ENCODE measurements at regions not wholly inside any gene's neighbourhood (a gene's known extent, or its start where the extent isn't known, plus 50 kb on each side); places are given as distances from the start of the nearest gene placed in this dataset.

DNA sequence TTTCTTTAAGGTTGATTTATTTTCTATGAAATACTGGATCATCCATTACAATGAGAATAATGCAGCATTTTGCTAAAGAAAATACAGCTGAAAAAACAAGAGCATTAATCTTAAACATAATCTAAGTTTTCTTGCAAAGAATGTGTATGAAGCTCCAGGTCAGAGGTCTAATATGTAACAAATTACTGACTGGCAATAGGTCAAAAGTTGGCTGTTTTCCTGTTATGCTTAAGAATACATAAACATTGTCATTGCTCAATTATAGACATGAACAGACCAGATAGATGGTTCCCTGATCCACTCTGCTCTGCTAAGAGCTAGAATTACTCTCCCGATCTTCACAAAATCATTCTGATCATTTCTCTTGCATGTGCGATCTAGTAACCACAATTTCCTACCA lies 718.6 kb downstream of the PDHA2 start:
- DNase-seq (ENCODE audit: low spot score): no peak

DNA sequence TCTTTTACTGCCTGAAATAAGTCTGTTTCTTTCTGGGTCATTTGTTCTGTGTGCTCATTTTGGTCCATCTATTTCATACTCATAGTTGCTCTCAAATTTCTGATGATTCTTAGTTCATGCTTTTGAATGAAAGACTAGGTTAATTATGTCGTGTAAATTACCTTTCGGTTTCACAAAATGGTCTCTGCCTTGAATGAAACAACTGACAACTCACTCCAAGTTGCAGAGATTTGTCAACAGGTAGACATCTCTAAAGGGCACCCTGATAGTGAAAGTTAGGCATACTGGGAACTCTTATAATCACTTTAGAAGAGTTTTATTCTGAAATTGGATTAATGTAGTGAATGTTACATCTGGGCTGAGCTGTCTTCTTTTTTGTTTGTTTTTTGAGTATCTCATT lies 726.9 kb downstream of the PDHA2 start:
- DNase-seq (ENCODE audit: low spot score): no peak

DNA sequence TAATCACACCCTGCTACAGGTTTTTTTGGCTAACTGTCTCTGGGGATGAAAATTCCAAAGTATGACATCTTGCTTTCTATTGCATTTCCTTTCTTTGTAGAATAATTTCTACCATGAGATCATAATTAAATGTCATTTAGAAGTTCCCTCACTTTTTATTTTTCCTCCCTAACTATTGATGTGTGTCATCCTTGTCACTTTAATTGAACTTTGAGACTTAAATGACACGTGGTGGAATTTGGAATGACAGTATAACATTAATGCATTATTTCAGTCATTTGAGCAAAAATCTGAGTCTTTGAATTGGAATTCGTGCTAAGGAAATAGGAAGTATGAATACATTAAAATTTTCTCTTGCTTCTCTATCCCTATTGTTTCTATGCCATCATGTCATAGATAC lies 745.4 kb downstream of the PDHA2 start:
- no peak for DNase-seq (ENCODE audit: low spot score)

DNA sequence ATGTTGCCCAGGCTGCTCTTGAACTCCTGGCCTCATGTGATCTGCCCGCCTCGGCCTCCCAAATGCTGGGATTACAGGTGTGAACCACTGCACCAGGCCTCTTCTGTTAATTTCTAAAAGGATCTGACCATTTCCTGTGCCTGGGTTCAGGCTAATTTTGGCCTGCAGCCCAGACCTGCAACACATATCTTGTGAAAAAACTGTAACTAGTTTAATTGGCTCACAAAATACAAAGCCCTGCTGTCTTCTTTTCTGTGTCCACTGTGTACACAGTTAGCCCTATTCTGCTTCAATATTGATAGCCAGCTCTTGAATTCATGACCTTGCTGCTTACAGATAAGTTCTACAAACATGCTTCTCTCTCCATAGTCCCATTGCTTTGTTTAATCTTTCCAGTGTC lies 753.5 kb downstream of the PDHA2 start:
- no peak for DNase-seq (ENCODE audit: low spot score)

GRCh38 chr4:96598465-96598864 lies 758.6 kb downstream of the PDHA2 start:
- no peak for DNase-seq (ENCODE audit: low spot score)

- DNase-seq (ENCODE audit: low spot score): no peak
Observed at GRCh38 chr4:96599752-96600151, 759.9 kb downstream of the PDHA2 start.

DNA sequence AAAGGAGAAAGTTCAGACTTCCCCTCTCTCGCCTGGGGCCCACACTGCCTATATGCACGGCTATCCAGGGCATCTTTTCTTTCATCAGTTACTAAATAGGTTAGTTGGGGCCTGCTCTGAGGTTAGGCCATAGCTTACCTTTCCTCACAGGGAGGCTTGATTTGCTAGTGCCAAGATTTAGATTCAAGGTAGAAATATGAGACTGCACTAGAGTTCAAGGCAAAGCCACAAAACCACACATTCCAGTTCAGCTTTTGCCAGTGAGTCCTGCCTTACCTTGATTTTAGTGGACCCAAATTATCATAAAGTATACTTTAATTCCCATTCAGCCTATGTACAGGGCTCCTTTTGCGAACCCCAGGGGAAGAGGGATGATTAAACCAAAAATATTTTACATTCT lies 762.8 kb downstream of the PDHA2 start:
- DNase-seq (ENCODE audit: low spot score): no peak

DNA sequence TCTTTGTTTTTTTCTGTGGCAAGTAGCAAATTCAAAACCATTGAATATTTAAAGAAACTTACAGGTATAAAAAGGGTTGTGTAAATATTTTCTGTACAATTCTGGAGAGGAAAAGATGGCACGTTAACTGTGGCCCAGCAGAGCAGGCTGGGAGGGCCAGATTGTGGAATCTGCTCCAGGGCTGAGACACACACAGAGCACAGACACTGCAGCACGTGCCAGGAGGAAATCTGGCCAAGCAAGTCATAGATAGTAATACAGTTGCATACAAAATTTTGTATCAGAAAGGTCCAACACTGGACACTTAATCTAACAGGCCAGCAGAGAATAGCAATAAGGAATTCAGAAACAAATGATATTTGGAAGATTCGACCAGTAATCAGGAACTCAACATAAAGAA lies 763.7 kb downstream of the PDHA2 start:
- DNase-seq (ENCODE audit: low spot score): no peak

GRCh38 chr4:96606451-96606850 lies 766.6 kb downstream of the PDHA2 start:
- DNase-seq (ENCODE audit: low spot score): no peak

DNA sequence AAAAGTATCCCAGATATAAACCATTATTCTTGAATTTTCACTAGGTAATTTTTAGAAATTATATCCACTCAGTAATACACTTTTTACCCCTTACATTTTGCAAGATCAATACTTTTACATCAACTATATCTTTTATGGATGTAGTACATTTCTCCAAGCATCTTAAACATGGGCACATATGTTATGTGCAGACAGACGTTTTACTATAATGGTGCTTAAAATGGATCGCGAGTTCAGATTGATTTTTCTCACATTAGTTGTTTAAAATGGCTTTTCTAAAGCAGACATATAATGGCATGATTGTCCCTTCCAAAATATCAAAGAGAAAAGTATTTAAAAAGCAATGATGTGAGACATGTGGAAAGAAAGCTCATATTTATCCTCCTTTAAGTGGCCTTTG lies 786.1 kb downstream of the PDHA2 start:
- DNase-seq (ENCODE audit: low spot score): no peak

- no peak for DNase-seq (ENCODE audit: low spot score)
Observed at GRCh38 chr4:96630839-96631238, 790.9 kb downstream of the PDHA2 start.

GRCh38 chr4:96637971-96638412 lies 798.1 kb downstream of the PDHA2 start:
- no peak for DNase-seq (ENCODE audit: low spot score)

DNA sequence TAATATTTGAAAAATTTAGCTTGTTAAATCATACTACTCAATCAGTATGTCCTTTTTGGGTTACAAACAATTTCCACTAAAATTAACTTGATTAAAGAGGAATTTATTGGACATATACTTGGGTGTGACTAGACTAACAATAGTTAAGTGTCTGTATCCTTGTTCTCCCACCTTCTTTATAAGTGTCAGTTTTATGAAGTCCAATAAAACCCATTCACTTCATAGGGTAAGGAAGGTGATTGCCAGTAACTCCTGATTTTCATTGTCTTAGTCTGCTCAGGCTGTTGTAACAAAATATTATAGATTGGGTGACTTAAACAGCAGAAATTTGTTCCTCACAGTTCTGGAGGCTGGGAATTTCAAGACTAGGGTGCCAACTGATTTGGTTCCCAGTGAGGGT lies 800.0 kb downstream of the PDHA2 start:
- no peak for DNase-seq (ENCODE audit: low spot score)

- DNase-seq (ENCODE audit: low spot score): no peak
Observed at GRCh38 chr4:96642490-96642889, 802.6 kb downstream of the PDHA2 start.

DNA sequence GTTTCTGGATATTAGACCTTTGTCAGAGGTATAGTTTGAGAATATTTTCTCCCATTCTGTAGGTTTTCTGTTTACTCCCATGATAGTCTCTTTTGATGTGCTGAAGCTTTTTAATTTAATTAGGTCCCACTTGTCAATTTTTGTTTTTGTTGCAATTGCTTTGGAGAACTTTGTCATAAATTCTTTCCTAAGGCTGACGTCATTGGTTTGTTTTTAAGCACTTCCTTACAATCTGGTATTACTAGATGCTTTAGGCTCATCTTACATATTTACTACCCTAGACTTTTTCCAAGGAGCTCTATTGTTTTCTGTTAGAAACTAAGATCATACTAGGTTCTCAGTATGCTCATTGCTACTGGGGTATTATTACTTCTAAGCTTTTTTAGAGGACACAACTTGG lies 806.3 kb downstream of the PDHA2 start:
- DNase-seq (ENCODE audit: low spot score): no peak

DNA sequence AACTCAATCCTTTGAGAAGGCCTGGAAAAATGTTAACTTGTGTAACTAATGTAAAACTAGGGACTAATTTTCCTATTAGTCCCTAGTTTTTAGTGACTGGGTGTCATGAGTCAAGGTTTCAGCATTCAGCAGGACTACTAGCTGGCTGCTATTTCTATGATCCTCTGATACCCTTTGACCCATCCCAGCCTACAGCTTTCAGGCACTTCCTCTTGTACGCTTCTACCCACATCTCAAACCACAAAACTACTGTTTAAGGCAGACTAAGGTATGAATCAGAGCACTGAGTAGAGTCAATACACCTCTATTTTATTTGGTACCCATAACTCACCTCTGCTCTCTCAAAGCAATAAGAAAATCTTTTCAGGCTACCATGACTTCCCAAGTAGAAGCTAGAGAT lies 809.6 kb downstream of the PDHA2 start:
- DNase-seq (ENCODE audit: low spot score): no peak

DNA sequence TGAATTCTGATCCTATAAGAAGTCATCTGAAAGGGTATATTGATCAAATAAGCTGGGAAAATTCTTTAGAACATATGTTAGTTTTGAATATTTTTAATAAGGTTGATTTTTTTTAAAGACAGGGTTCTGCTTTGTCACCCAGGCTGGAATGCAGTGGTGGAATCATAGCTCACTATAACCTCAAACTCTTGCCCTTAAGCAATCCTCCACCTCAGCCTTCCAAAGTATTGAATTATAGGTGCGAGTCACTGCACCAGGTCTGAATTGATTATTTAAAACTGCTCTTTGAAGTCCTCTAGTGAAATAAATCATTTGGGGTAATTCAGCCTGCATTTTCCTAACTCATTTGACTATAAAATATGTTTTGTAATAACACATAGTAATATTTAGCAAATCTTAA lies 812.3 kb downstream of the PDHA2 start:
- no peak for DNase-seq (ENCODE audit: low spot score)

DNA sequence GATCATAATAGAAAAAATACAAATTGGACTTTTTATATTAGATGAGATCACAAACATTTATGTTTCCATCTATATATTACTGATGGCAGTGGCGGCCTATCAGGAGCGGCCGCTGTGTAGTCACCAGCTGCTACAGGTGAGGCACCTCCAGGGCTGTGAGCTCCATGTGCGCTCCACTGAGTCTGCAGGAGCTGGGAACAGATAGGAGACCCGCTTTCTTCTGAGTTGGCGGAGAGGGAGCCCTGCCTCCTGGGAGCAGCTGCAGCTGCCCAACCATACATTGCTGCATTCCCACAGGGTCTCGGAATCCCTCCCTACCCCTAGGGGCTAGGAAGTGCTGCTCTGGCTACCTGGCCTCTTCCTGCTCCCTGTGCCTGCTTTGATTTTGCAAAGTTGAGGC lies 812.9 kb downstream of the PDHA2 start:
- DNase-seq (ENCODE audit: low spot score): no peak

DNA sequence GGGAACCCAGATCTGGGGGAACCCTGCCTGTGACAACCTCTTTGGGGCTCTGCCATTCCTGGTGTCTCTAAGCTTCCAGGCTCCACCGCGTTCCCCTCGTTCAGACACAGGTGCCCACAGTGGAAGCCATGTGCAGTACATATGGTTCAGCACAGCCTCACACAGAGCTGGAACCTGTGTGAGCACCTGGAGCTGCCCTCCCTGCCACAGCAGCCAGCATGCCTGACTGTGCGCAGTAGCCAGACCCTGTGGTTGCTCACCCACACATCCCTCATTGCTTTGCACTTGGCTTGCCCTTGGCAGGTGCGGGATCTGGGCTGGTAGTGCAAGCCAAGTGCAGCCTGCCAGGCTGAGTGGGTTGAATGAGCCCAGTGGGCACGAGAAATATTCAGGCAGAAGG lies 814.2 kb downstream of the PDHA2 start:
- DNase-seq (ENCODE audit: low spot score): no peak

GRCh38 chr4:96670381-96670780 lies 830.5 kb downstream of the PDHA2 start:
- no peak for DNase-seq (ENCODE audit: low spot score)

DNA sequence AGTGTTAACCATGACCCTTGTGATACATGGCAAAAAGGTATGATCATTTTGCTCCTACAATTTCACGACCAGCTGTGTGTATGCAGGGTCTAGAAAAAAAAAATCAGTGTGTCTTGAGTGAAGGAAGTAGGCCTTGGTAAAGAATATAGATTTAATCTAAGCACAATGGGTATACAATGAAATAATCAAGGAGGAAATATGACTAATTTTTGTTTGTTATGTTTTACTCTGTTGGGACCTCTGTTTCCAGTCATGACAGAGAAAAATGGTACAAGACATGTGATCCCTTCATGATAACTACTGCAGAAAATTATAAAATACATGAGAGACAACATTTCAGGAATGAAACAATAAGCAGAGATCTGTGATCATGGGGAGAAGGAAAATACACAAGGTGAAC lies 835.5 kb downstream of the PDHA2 start:
- DNase-seq (ENCODE audit: low spot score): no peak

- no peak for DNase-seq (ENCODE audit: low spot score)
Observed at GRCh38 chr4:96675896-96676295, 836.0 kb downstream of the PDHA2 start.

GRCh38 chr4:96676754-96677435 lies 837.0 kb downstream of the PDHA2 start:
- DNase-seq (ENCODE audit: low spot score): no peak

- DNase-seq (ENCODE audit: low spot score): no peak
Observed at GRCh38 chr4:96677499-96677898, 837.6 kb downstream of the PDHA2 start.

GRCh38 chr4:96681218-96681617 lies 841.3 kb downstream of the PDHA2 start:
- DNase-seq (ENCODE audit: low spot score): no peak

Measured in HuH-7.5 (cell line).